AG04450 (cell line): ENCODE measurements at regions not wholly inside any gene's neighbourhood (a gene's known extent, or its start where the extent isn't known, plus 50 kb on each side); places are given as distances from the start of the nearest gene placed in this dataset.
A peak's percentile ranks its signal among the peaks of the same experiment; 100 is the strongest.

Experiments used
- CTCF ChIA-PET: fragments of 300-600, 350-600 bp; formaldehyde crosslinking; extraction: SDS; loops from one replicate; lab custom pipeline; 2022; ENCODE audit warnings: antibody characterized with exemption, inconsistent platforms; lab: Charles Lee
- POLR2A ChIA-PET: fragments of 350-600 bp; formaldehyde crosslinking; extraction: SDS; loops from one replicate; lab custom pipeline; 2021; ENCODE audit warnings: antibody characterized with exemption, inconsistent platforms; lab: Yijun Ruan, JAX
- DNase-seq: peaks from one replicate; pipeline ENCODE4 v3.0.0-alpha.2; 2011; ENCODE audit warnings: low read depth, low spot score
- H3K27ac ChIP-seq: one replicate; pipeline ENCODE4 v1.5.1; 2012; ENCODE audit warnings: low read depth, low read length, control low read depth
- H3K27me3 ChIP-seq: one replicate; pipeline ENCODE4 v1.6.0; 2012; ENCODE audit warnings: low read length; ENCODE audit not compliant: control insufficient read depth, insufficient read depth
- H3K4me3 ChIP-seq: 2 replicates; pipeline ENCODE4 v1.5.1; 2011; ENCODE audit warnings: mild to moderate bottlenecking, low read depth, low read length, control low read depth
- H3K9me3 ChIP-seq: 2 replicates; pipeline ENCODE4 v1.5.1; 2012; ENCODE audit warnings: low read length; ENCODE audit not compliant: control insufficient read depth, insufficient read depth
- CTCF ChIP-seq: IDR thresholded peaks from 2 replicates; pipeline ENCODE4 v1.5.1; 2011; ENCODE audit warnings: low read depth, low read length, control low read depth, inconsistent platforms

- ChIA-PET CTCF (interaction anchor here (0.7 kb wide), 1 partner anchor 119 kb away, joined by 3 read pairs; no protein-coding TSS in a partner anchor), POLR2A (interaction anchor here (0.5 to 0.7 kb wide), 3 partner anchors 27 to 137 kb away, joined by 3 to 4 read pairs (median 3); no protein-coding TSS in a partner anchor)
- Histone ChIP-seq H3K9me3 (no peaks in the 10 kb centered on the region; the same call in 1 of the 2 replicates), H3K27me3 (no peaks in the 10 kb centered on the region), H3K27ac (no peak overlapping the region), H3K4me3 (no peak overlapping the region)
- DNase-seq = no peak
- no peak for TF ChIP-seq CTCF
These were observed 197.2 kb downstream of the BCAS1 start for GRCh38 chr20:53873230-53873604.

GRCh38 chr20:53872561-53873229, 197.7 kb downstream of the BCAS1 start:
- TF ChIP-seq CTCF = no peak
- ChIA-PET CTCF (interaction anchor here (0.5 to 1.3 kb wide), 5 partner anchors 43 to 324 kb away, joined by 3 to 9 read pairs (median 4); no protein-coding TSS in a partner anchor), POLR2A (interaction anchor here (0.5 to 0.7 kb wide), 3 partner anchors 27 to 136 kb away, joined by 3 to 4 read pairs (median 3); no protein-coding TSS in a partner anchor)
- H3K9me3 ChIP-seq = no peaks in the 10 kb centered on the region; the same call in 1 of the 2 replicates
- DNase-seq = no peak
- H3K27ac ChIP-seq = peak overlapping the region; percentile 11
- no peak overlapping the region for H3K4me3 ChIP-seq
- H3K27me3 ChIP-seq = no peaks in the 10 kb centered on the region

GRCh38 chr20:53872081-53872541, 198.3 kb downstream of the BCAS1 start:
- no peak for DNase-seq

GRCh38 chr20:53871541-53871940, 198.9 kb downstream of the BCAS1 start:
- Histone ChIP-seq H3K4me3 (no peak overlapping the region), H3K27me3 (no peaks in the 10 kb centered on the region), H3K9me3 (no peaks in the 10 kb centered on the region; the same call in 1 of the 2 replicates), H3K27ac (no peak overlapping the region)
- POLR2A ChIA-PET = no interaction called here
- CTCF ChIA-PET = interaction anchor here (0.8 to 1.3 kb wide), 4 partner anchors 44 to 323 kb away, joined by 3 to 9 read pairs (median 4); no protein-coding TSS in a partner anchor
- no peak for TF ChIP-seq CTCF
- no peak for DNase-seq

More at GRCh38 chr20:53872081-53872541, 198.3 kb downstream of the BCAS1 start:
- H3K27me3 ChIP-seq = no peaks in the 10 kb centered on the region
- no peak overlapping the region for H3K4me3 ChIP-seq
- H3K27ac ChIP-seq = no peak overlapping the region
- CTCF ChIA-PET = interaction anchor here (0.8 to 1.3 kb wide), 4 partner anchors 44 to 324 kb away, joined by 3 to 9 read pairs (median 4); no protein-coding TSS in a partner anchor
- POLR2A ChIA-PET = no interaction called here
- H3K9me3 ChIP-seq = no peaks in the 10 kb centered on the region; the same call in 1 of the 2 replicates
- TF ChIP-seq CTCF = no peak
